PC-9 (cell line): ENCODE measurements at regions not wholly inside any gene's neighbourhood (a gene's known extent, or its start where the extent isn't known, plus 50 kb on each side); places are given as distances from the start of the nearest gene placed in this dataset.

Experiments
- CTCF ChIP-seq: fragments of 200-600 bp; sonication (generic); conservative IDR thresholded peaks from 2 replicates; pipeline ENCODE4 v1.6.1; 2017; ENCODE audit warnings: mixed run types, antibody characterized with exemption, mild to moderate bottlenecking, moderate library complexity
- EZH2 ChIP-seq: fragments of 200-600 bp; sonication (generic); IDR thresholded peaks from 2 replicates; pipeline ENCODE4 v1.8.0; 2017; ENCODE audit warnings: antibody characterized with exemption, low read depth

- TF ChIP-seq CTCF (no peak), EZH2 (no peak)
Observed at GRCh38 chr2:16043627-16044026, 103.3 kb downstream of the MYCN start.
